ENCODE measurements at regions not wholly inside any gene's neighbourhood (a gene's known extent, or its start where the extent isn't known, plus 50 kb on each side); places are given as distances from the start of the nearest gene placed in this dataset.

DNA sequence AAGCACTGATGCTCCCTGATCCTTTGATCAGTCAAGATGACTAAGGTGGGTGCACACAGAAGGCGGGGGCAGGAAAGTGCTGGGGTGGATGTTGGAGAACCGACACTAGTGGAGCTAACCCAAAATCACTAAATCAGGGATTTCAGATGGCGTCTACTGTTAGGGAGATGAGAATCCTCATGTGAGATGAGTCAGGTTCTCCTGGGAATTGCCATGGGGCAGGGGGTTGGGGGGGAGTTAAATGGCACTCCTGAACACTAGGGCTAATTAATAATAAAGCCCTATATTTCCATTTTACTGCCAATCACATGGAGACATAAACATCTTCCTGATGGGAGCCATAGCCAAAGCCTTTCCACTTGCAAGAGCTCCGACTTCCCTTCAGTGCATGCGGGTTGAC lies 804.1 kb downstream of the KCNJ18 start (continued):
- TF ChIP-seq ZFX (IDR thresholded peaks at IDR 0.05): no peak
- no peak for TF ChIP-seq YY1 (IDR thresholded peaks at IDR 0.05; ENCODE audit: extremely low read depth, insufficient replicate concordance, low read depth, low read length)
- no peak for TF ChIP-seq SRF (IDR thresholded peaks at IDR 0.05; ENCODE audit: low read depth)
- TF ChIP-seq JUND (IDR thresholded peaks at IDR 0.05): no peak
- TF ChIP-seq SP1 (IDR thresholded peaks at IDR 0.05; ENCODE audit: low read depth): no peak

DNA sequence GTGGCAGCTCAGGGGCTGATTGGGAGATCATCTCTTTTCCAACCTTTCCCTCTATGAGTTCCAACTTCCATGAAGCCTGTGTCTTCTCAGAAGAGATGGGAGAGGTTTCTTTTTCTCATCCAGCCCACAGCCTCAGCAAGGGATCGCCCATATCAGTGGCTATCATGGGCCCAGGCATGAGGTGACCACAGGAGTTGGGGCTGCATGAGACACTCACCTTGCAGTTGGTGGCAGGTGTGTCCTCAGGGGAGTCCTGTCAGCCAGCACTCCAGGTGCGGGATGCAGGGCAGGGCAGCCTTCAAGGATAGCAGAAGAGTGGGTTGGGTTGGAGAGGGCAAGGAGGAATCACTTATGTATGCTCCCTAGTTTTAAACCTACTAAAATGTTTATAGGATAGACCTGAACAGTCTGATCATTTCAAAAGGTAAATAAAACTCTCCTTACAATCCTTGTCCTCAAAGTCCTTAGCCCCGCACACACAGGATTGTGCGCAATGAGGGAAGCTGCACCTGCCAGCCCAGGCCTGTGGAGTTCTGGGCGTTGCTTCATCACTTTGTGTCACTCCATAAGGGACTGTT lies 811.1 kb downstream of the KCNJ18 start:
- no peak overlapping the region for H3K4me3 ChIP-seq (replicated peaks in 1 of 2; ENCODE audit: low read depth in 1 of 2, low read length in 2 of 2)
- intact Hi-C loops (cut with micrococcal nuclease): no loop called here
- no peaks in the 10 kb centered on the region for H4K20me1 ChIP-seq (ENCODE audit: insufficient read depth)
- BruUV-seq (replicated peaks): no TSS peak
- H3K27ac ChIP-seq (ENCODE audit: low read depth, low read length): no peak overlapping the region
- no peaks in the 10 kb centered on the region for H3K27me3 ChIP-seq (ENCODE audit: insufficient read depth, low read length)
- RAD21 ChIA-PET (ENCODE audit: low non-redundant PET in 1 of 2, low total read pairs in 2 of 2, uncharacterized antibody in 2 of 2, unreplicated experiment in 2 of 2): no interaction called here
- no peaks in the 10 kb centered on the region; a peak in 2 of 4 replicates for H3K9me3 ChIP-seq (ENCODE audit: control insufficient read depth in 1 of 2, insufficient read depth in 1 of 2, low read depth in 1 of 2, low read length in 2 of 2)
- H3K4me2 ChIP-seq (ENCODE audit: low read length): no peak overlapping the region
- DNase-seq (ENCODE audit: low read depth, low spot score) (no peak), ATAC-seq (no peak)
- no peaks in the 10 kb centered on the region for H3K36me3 ChIP-seq (ENCODE audit: control insufficient read depth in 1 of 2, insufficient read depth in 2 of 2, low read length in 2 of 2)
- H2AFZ ChIP-seq (ENCODE audit: low read depth, low read length, poor library complexity, severe bottlenecking): no peak overlapping the region
- CTCF ChIA-PET: no interaction called here
- H3K9me2 ChIP-seq (ENCODE audit: insufficient read depth): no peaks in the 10 kb centered on the region
- H3K9ac ChIP-seq (ENCODE audit: low read length): no peak overlapping the region
- H3K4me1 ChIP-seq (ENCODE audit: control insufficient read depth in 1 of 2, insufficient read depth in 2 of 2, low read length in 2 of 2): no peaks in the 10 kb centered on the region
- H3K79me2 ChIP-seq (ENCODE audit: insufficient read depth, low read length): no peaks in the 10 kb centered on the region
- POLR2A ChIA-PET: no interaction called here
- no peak for TF ChIP-seq JUND (IDR thresholded peaks at IDR 0.05)
- TF ChIP-seq SIN3A (IDR thresholded peaks at IDR 0.05; ENCODE audit: low read depth): no peak
- TF ChIP-seq, protein P1, sequence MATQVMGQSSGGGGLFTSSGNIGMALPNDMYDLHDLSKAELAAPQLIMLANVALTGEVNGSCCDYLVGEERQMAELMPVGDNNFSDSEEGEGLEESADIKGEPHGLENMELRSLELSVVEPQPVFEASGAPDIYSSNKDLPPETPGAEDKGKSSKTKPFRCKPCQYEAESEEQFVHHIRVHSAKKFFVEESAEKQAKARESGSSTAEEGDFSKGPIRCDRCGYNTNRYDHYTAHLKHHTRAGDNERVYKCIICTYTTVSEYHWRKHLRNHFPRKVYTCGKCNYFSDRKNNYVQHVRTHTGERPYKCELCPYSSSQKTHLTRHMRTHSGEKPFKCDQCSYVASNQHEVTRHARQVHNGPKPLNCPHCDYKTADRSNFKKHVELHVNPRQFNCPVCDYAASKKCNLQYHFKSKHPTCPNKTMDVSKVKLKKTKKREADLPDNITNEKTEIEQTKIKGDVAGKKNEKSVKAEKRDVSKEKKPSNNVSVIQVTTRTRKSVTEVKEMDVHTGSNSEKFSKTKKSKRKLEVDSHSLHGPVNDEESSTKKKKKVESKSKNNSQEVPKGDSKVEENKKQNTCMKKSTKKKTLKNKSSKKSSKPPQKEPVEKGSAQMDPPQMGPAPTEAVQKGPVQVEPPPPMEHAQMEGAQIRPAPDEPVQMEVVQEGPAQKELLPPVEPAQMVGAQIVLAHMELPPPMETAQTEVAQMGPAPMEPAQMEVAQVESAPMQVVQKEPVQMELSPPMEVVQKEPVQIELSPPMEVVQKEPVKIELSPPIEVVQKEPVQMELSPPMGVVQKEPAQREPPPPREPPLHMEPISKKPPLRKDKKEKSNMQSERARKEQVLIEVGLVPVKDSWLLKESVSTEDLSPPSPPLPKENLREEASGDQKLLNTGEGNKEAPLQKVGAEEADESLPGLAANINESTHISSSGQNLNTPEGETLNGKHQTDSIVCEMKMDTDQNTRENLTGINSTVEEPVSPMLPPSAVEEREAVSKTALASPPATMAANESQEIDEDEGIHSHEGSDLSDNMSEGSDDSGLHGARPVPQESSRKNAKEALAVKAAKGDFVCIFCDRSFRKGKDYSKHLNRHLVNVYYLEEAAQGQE (IDR thresholded peaks at IDR 0.05; ENCODE audit: low read depth): no peak
- TF ChIP-seq POLR2AphosphoS5 (IDR thresholded peaks at IDR 0.05; ENCODE audit: low read depth, low read length): no peak
- no peak for TF ChIP-seq FOSL1 (IDR thresholded peaks at IDR 0.05; ENCODE audit: low read depth)
- TF ChIP-seq SP1 (IDR thresholded peaks at IDR 0.05; ENCODE audit: low read depth): no peak
- no peak for TF ChIP-seq RAD21 (IDR thresholded peaks at IDR 0.05; ENCODE audit: low read depth)
- no peak for TF ChIP-seq TCF7L2 (IDR thresholded peaks at IDR 0.05; ENCODE audit: borderline replicate concordance, extremely low read depth, insufficient read depth, insufficient read length)
- no peak for TF ChIP-seq YY1 (IDR thresholded peaks at IDR 0.05; ENCODE audit: extremely low read depth, insufficient replicate concordance, low read depth, low read length)
- no peak for TF ChIP-seq POLR2A (IDR thresholded peaks at IDR 0.05; ENCODE audit: borderline replicate concordance, extremely low read depth, insufficient read depth, insufficient read length)
- TF ChIP-seq, protein P2, sequence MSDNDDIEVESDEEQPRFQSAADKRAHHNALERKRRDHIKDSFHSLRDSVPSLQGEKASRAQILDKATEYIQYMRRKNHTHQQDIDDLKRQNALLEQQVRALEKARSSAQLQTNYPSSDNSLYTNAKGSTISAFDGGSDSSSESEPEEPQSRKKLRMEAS (IDR thresholded peaks at IDR 0.05): no peak
- TF ChIP-seq CBX3 (IDR thresholded peaks at IDR 0.05; ENCODE audit: low read depth): no peak
- TF ChIP-seq, protein P3, sequence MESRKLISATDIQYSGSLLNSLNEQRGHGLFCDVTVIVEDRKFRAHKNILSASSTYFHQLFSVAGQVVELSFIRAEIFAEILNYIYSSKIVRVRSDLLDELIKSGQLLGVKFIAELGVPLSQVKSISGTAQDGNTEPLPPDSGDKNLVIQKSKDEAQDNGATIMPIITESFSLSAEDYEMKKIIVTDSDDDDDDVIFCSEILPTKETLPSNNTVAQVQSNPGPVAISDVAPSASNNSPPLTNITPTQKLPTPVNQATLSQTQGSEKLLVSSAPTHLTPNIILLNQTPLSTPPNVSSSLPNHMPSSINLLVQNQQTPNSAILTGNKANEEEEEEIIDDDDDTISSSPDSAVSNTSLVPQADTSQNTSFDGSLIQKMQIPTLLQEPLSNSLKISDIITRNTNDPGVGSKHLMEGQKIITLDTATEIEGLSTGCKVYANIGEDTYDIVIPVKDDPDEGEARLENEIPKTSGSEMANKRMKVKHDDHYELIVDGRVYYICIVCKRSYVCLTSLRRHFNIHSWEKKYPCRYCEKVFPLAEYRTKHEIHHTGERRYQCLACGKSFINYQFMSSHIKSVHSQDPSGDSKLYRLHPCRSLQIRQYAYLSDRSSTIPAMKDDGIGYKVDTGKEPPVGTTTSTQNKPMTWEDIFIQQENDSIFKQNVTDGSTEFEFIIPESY (IDR thresholded peaks at IDR 0.05; ENCODE audit: extremely low read depth, insufficient replicate concordance, low read length): no peak
- no peak for TF ChIP-seq SRF (IDR thresholded peaks at IDR 0.05; ENCODE audit: low read depth)
- TF ChIP-seq EZH2 (IDR thresholded peaks at IDR 0.05): no peak
- TF ChIP-seq ELF1 (IDR thresholded peaks at IDR 0.05; ENCODE audit: borderline replicate concordance, low read depth): no peak
- no peak for TF ChIP-seq EGR1 (IDR thresholded peaks at IDR 0.05; ENCODE audit: low read depth)
- TF ChIP-seq ZNF274 (IDR thresholded peaks at IDR 0.05; ENCODE audit: low read depth, low read length): no peak

Data from HCT116 (cell line).